Activated CD8-positive, alpha-beta T cell treated with anti-CD3 and anti-CD28 coated beads, Interleukin-2, amount 10 ng/mL, durations not matched to agents 7 days and 5 days (primary cell): ENCODE measurements at regions not wholly inside any gene's neighbourhood (a gene's known extent, or its start where the extent isn't known, plus 50 kb on each side); places are given as distances from the start of the nearest gene placed in this dataset.

Source experiments
- ATAC-seq: fragments of 150-1000 bp; cut with Tn5 transposase; one replicate; pipeline ENCODE4 v1.10.0; 2021; ENCODE audit warnings: moderate library complexity
- CTCF ChIA-PET: fragments of 350-600 bp; sonication (Branson Sonifier 250); formaldehyde crosslinking; loops from one replicate; lab custom pipeline; 2021; ENCODE audit warnings: antibody characterized with exemption; lab: Charles Lee
- POLR2A ChIA-PET: fragments of 350-600 bp; sonication (Branson Sonifier 250); formaldehyde crosslinking; loops from one replicate; lab custom pipeline; 2021; ENCODE audit warnings: antibody characterized with exemption; lab: Charles Lee
- DNase-seq: peaks from one replicate; pipeline ENCODE4 v3.0.0-alpha.2; 2020
- H3K27ac Mint-ChIP-seq: one replicate; pipeline ENCODE4 v1.8.0; 2021; ENCODE audit warnings: mild to moderate bottlenecking, mixed read lengths
- H3K27me3 Mint-ChIP-seq: one replicate; pipeline ENCODE4 v1.8.0; 2021; ENCODE audit warnings: low read depth, mixed read lengths
- H3K36me3 Mint-ChIP-seq: one replicate; pipeline ENCODE4 v1.8.0; 2021; ENCODE audit warnings: low read depth, mixed read lengths
- H3K4me1 Mint-ChIP-seq: one replicate; pipeline ENCODE4 v1.8.0; 2021; ENCODE audit warnings: low read depth, mixed read lengths
- H3K4me3 Mint-ChIP-seq: one replicate; pipeline ENCODE4 v1.8.0; 2021; ENCODE audit warnings: mild to moderate bottlenecking, mixed read lengths
- H3K9me3 Mint-ChIP-seq: one replicate; pipeline ENCODE4 v1.8.0; 2022; ENCODE audit warnings: mixed read lengths; ENCODE audit not compliant: insufficient read depth

DNA sequence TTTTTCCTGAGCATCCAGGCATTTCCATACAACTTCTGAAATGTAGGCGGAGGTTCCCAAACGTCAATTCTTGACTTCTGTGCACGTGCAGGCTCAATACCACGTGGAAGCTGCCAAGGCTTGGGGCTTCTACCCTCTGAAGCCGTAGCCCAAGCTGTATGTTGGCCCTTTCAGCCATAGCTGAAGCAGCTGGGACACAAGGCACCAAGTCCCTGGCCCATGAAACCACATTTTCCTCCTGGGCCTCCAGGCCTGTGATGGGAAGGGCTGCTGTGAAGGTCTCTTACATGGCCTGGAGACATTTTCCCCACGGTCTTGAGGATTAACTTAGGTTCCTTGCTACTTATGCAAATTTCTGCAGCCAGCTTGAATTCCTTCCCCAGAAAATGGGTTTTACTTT lies 103.6 kb downstream of the NREP start:
- H3K9me3 Mint-ChIP-seq: no peaks in the 10 kb centered on the region
- no peak overlapping the region for H3K4me3 Mint-ChIP-seq
- no peaks in the 10 kb centered on the region for H3K27me3 Mint-ChIP-seq
- CTCF ChIA-PET: interaction anchor here (1.3 kb wide), 1 partner anchor 103 kb away, joined by 3 read pairs; no protein-coding TSS in a partner anchor
- ATAC-seq (no peak), DNase-seq (no peak)
- no peaks in the 10 kb centered on the region for H3K4me1 Mint-ChIP-seq
- no peaks in the 10 kb centered on the region for H3K36me3 Mint-ChIP-seq
- POLR2A ChIA-PET: no interaction called here
- H3K27ac Mint-ChIP-seq: no peak overlapping the region

DNA sequence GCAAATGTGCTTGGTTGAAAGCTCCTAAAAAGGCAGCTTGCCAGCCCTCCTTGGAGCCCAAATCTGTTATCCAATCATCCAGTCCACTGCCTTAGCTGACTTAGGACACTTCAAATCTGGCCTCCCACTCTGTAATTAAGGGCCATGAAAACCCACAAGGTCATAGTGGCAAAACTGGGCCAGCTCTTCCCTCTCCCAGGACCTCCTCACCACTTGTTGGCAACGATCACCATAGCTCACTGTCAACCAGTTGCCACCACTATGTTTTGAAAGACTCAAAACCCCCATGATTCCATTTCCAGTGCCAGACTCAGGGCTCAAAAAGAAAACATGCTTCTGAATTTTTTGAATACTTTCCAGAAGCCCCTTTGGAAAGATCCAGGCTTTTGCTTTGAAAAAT lies 107.5 kb downstream of the NREP start:
- ChIA-PET POLR2A (no interaction called here), CTCF (no interaction called here)
- no peak overlapping the region for H3K4me3 Mint-ChIP-seq
- no peak for DNase-seq
- no peak overlapping the region for H3K27ac Mint-ChIP-seq
- no peaks in the 10 kb centered on the region for H3K9me3 Mint-ChIP-seq
- no peak for ATAC-seq
- no peaks in the 10 kb centered on the region for H3K4me1 Mint-ChIP-seq
- H3K36me3 Mint-ChIP-seq: no peaks in the 10 kb centered on the region
- H3K27me3 Mint-ChIP-seq: peaks cover 4% of the 10 kb centered on the region

DNA sequence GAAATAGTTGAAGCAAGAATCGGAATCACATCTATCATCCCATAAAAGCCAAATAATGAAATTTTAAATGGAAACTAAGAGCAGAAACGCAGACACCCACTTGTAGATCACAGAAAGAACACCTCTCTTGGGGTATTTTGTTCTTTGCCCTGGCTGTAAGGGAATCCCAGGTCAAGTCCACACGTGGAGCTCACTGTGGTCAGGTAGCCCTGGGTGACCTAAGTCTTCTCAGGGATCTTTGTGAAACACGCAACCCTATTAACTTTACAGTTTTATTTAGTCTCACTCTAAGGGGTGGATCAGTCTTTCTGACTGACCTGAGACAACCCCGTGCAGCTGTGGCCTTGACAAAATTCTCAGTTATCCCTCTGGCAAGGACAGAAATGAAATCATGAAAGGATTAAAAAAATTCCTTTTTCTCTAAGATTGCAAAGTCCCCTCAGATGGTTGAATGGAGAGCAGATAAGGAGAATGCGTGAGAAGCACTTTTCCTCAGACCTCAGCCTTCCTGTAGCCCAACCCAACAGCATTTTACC lies 111.6 kb downstream of the NREP start:
- Mint-ChIP-seq H3K4me3 (no peak overlapping the region), H3K27me3 (peaks cover 4% of the 10 kb centered on the region), H3K4me1 (no peaks in the 10 kb centered on the region), H3K36me3 (no peaks in the 10 kb centered on the region), H3K27ac (no peak overlapping the region), H3K9me3 (no peaks in the 10 kb centered on the region)
- no peak for ATAC-seq
- no peak for DNase-seq
- CTCF ChIA-PET: no interaction called here
- POLR2A ChIA-PET: no interaction called here

DNA sequence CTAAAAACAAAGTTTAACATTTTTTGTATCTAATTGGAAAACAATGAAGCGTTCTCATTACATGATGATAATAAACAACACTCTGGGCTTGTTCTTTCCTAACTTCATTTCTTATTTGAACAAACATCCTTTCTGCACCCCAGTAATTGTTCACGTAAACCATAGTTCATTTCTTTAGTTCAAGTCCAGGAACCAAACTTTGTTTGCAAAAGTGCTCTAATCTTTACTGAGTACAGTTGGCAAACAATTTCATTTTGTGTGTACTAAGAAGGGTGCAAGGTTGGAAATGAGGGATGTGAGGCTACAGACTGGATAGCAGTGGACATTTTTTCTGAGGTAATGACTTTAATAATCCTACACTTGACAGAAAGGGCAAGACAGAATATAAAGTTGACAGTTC lies 113.5 kb downstream of the NREP start:
- ChIA-PET CTCF (no interaction called here), POLR2A (no interaction called here)
- Mint-ChIP-seq H3K9me3 (peaks cover 6% of the 10 kb centered on the region), H3K4me1 (no peaks in the 10 kb centered on the region), H3K27ac (no peak overlapping the region), H3K27me3 (peaks cover 4% of the 10 kb centered on the region), H3K36me3 (no peaks in the 10 kb centered on the region), H3K4me3 (no peak overlapping the region)
- ATAC-seq: no peak
- no peak for DNase-seq

DNA sequence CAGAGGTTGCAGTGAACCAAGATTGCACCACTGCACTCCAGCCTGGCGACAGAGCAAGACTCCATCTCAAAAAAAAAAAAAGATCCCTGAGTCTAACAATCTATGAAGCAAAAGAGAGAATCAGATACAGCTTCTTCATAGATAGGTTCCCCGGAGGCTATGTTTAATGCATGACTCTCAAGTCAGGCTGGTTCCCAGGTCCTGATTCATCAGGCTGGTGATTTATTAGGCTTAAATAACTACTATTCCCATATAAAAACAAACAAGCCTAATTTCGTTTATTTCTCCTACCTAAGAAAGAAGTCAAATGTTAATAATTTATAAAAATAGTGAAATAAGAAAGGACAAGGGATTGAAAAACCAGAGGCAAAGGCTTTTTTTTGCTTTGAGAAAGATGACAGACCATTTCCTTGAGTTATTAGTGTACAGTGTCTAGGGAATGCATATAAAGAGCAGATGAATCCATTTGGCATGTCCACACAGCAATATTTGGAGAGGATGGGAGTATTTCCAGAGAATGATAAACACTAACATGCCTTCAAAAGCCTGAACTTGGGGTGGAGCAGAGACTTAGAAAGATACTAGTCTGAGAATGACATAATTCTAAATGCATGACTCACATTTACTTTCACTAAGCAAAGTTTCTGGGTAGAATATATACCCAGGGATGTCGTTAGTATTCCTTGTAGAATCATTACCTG lies 115.3 kb downstream of the NREP start:
- peaks cover 13% of the 10 kb centered on the region for H3K9me3 Mint-ChIP-seq
- ChIA-PET CTCF (no interaction called here), POLR2A (interaction anchor here (0.6 kb wide), 1 partner anchor 423 kb away, joined by 3 read pairs; no protein-coding TSS in a partner anchor)
- ATAC-seq (no peak), DNase-seq (no peak)
- H3K36me3 Mint-ChIP-seq: no peaks in the 10 kb centered on the region
- H3K4me1 Mint-ChIP-seq: no peaks in the 10 kb centered on the region
- H3K4me3 Mint-ChIP-seq: no peak overlapping the region
- peaks cover 4% of the 10 kb centered on the region for H3K27me3 Mint-ChIP-seq
- no peak overlapping the region for H3K27ac Mint-ChIP-seq

DNA sequence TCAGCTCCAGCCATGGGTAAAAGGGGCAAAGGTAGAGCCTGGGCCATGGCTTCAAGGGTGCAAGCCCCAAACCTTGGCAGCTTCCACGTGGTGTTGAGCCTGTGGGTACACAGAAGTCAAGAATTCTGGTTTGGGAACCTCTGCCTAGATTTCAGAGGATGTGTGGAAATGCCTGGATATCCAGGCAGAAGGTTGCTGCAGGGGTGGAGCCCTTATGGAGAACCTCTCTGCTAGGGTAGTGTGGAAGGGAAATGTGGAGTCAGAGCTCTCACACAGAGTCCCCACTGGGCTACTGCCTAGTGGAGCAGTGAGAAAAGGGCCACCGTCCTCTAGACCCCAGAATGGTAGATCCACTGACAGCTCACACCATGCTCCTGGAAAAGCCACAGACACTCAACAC lies 117.1 kb downstream of the NREP start:
- no peaks in the 10 kb centered on the region for H3K4me1 Mint-ChIP-seq
- no peaks in the 10 kb centered on the region for H3K27me3 Mint-ChIP-seq
- no peak for DNase-seq
- H3K4me3 Mint-ChIP-seq: no peak overlapping the region
- CTCF ChIA-PET: no interaction called here
- no peaks in the 10 kb centered on the region for H3K36me3 Mint-ChIP-seq
- no peak for ATAC-seq
- POLR2A ChIA-PET: no interaction called here
- H3K9me3 Mint-ChIP-seq: peaks cover 13% of the 10 kb centered on the region
- no peak overlapping the region for H3K27ac Mint-ChIP-seq

DNA sequence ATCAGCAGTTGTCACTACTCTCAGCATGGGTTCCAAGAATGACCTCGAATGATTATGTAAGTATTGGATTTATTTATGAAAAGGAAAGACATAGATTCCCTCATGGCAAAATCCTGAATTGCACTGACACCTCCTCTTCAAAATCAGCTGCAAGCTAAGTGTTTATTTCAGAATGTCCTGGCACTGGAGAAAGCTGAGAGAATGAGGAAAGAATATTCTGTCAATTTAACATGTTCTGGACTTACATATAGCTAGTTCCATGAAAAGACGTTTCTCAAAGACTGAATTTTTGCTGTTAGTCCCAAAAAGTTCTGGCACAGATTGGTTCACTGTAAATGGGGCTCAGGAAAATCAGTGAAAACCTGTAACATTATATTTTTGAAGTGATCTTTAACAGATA lies 120.3 kb downstream of the NREP start:
- Mint-ChIP-seq H3K4me3 (no peak overlapping the region), H3K27me3 (no peaks in the 10 kb centered on the region), H3K9me3 (peaks cover 13% of the 10 kb centered on the region), H3K36me3 (no peaks in the 10 kb centered on the region), H3K4me1 (no peaks in the 10 kb centered on the region), H3K27ac (no peak overlapping the region)
- ChIA-PET CTCF (no interaction called here), POLR2A (no interaction called here)
- DNase-seq (no peak), ATAC-seq (no peak)

DNA sequence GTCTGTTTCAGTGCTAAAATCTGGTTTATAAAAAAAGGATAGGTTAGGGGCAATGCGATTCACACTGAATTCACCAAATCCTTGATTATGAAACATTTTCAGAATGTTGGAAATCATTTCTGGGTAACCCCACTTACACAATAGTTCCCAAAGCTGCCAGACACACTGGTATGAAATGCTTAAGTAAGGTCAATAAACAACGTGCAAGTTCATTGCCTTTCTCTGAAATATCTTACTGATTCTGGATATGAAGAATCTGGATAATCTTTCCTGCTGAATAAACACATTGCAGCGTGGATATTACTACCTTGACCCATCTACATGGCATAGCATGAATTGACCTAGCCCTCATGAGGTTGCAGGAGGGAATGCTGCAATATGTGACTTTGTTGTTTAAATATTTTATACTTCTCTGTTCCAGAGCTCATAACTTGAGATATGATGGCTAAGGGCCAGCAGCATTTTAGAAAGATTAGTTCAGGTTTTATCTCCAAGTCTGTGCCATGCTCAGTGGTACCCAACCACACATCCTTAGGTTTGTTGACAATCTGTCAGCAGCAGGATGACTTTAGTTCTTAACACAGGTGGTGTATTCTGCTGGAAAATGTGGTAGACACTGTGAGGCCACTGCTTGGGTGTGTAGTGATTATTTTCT lies 121.0 kb downstream of the NREP start:
- H3K36me3 Mint-ChIP-seq: no peaks in the 10 kb centered on the region
- DNase-seq: no peak
- no peak overlapping the region for H3K4me3 Mint-ChIP-seq
- ATAC-seq: no peak
- ChIA-PET CTCF (no interaction called here), POLR2A (no interaction called here)
- no peak overlapping the region for H3K27ac Mint-ChIP-seq
- H3K27me3 Mint-ChIP-seq: no peaks in the 10 kb centered on the region
- peaks cover 13% of the 10 kb centered on the region for H3K9me3 Mint-ChIP-seq
- no peaks in the 10 kb centered on the region for H3K4me1 Mint-ChIP-seq

DNA sequence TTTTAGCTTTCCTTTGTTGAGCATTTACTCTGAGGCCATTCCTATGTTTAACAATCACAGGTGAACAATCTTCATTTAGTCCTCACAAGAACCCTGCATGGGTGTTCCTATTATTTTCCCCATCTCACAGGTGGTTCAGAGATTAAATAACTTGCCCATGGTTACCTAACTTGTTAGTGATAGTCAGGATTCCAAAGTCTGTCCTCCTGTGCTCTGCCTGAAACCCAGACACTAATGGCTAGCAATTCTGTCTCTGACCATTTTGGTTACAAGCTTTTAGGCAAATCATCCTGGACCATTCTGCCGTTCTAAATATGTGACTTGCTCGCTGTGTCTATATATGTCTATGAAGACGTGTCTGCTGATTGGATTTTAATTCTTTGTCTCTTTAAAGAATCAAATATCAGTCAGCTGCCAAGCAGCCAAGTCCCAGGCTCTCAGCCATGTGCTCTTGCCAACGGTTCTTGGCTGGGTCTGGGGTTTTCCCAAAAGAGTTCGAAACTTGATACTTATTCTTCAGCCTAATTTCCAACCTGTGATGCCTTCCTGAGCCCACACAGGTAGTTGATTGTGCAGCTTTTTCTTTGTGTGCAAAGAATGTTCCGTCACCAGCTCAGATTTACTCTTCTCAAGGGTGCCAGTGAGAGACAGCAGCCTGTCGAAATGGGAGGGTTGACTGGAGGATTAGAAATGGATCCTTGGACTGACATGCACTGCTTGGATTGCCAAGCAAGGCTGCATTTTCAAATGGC lies 121.7 kb downstream of the NREP start:
- H3K9me3 Mint-ChIP-seq: peaks cover 13% of the 10 kb centered on the region
- H3K36me3 Mint-ChIP-seq: no peaks in the 10 kb centered on the region
- no peaks in the 10 kb centered on the region for H3K27me3 Mint-ChIP-seq
- no peak overlapping the region for H3K27ac Mint-ChIP-seq
- POLR2A ChIA-PET: no interaction called here
- no peak for ATAC-seq
- CTCF ChIA-PET: interaction anchor here (0.5 kb wide), 1 partner anchor 922 kb away, joined by 3 read pairs; no protein-coding TSS in a partner anchor
- H3K4me1 Mint-ChIP-seq: no peaks in the 10 kb centered on the region
- DNase-seq: no peak
- H3K4me3 Mint-ChIP-seq: no peak overlapping the region

DNA sequence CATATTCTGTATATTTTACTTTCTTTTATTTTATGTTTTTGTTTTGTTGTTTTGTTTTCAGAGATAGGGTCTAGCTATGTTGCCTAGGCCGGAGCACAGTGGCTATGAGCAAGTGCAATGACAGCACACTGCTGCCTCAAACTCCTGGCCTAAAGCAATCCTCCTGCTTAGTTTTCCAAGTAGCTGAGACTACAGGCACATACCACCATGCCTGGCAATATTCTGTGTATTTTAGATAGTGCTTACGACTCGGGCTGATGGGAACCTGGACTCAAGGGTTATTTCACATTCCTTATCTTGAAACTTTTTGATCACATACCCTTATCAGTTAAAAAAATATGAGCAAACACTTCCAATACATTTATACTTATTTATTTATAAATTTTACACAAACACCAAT lies 119.0 kb upstream of the STARD4 start:
- POLR2A ChIA-PET: no interaction called here

DNA sequence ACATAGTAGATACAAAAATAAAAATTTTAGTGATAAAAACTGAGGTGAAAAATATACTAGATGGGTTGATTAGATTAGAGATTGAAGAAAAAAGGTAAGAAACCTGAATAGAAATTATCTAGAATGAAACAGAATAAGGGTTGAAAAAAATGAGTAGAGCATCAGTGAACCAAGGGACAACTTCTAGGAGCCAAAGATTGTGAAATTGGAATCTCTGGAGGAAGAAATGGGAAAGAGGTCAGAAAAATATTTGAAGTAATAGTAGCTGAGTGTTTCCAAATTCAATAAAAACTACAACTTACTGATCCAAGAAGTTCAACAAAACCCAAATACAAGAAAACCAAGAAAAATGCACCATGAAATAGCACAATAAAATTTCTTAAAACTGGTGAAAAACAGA lies 116.6 kb upstream of the STARD4 start:
- Mint-ChIP-seq H3K27ac (no peak overlapping the region), H3K4me3 (no peak overlapping the region), H3K9me3 (peaks cover 4% of the 10 kb centered on the region), H3K4me1 (no peaks in the 10 kb centered on the region), H3K36me3 (no peaks in the 10 kb centered on the region), H3K27me3 (no peaks in the 10 kb centered on the region)
- ChIA-PET POLR2A (no interaction called here), CTCF (interaction anchor here (1.4 kb wide), 1 partner anchor 78 kb away, joined by 4 read pairs; no protein-coding TSS in a partner anchor)
- ATAC-seq: no peak
- DNase-seq: no peak

More for the DNA sequence above, 119.0 kb upstream of the STARD4 start:
- Mint-ChIP-seq H3K4me1 (no peaks in the 10 kb centered on the region), H3K4me3 (no peak overlapping the region), H3K36me3 (no peaks in the 10 kb centered on the region), H3K27me3 (no peaks in the 10 kb centered on the region), H3K9me3 (peaks cover 4% of the 10 kb centered on the region), H3K27ac (no peak overlapping the region)
- no peak for DNase-seq
- no peak for ATAC-seq
- CTCF ChIA-PET: no interaction called here

DNA sequence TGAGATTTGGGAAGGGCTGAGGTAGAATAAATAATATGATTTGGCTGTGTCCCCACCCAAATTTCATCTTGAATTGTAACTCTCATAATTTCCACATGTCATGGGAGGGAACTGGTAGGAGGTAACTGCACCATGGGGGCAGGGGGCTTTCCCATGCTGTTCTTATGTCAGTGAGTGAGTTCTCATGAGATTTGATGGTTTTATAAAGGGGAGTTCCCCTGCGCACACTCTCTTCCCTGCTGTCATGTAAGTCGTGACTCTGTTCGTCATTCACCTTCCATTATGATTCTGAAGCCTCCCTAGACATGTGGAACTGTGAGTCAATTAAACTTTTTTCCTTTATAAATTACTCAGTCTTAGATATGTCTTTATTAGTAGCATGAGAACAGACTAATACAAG lies 115.5 kb upstream of the STARD4 start:
- Mint-ChIP-seq H3K9me3 (peaks cover 4% of the 10 kb centered on the region), H3K4me1 (no peaks in the 10 kb centered on the region), H3K27me3 (no peaks in the 10 kb centered on the region), H3K36me3 (no peaks in the 10 kb centered on the region), H3K27ac (no peak overlapping the region), H3K4me3 (no peak overlapping the region)
- ChIA-PET POLR2A (no interaction called here), CTCF (no interaction called here)
- ATAC-seq (no peak), DNase-seq (no peak)
